Endothelial cell of umbilical vein (primary cell): ENCODE measurements at regions not wholly inside any gene's neighbourhood (a gene's known extent, or its start where the extent isn't known, plus 50 kb on each side); places are given as distances from the start of the nearest gene placed in this dataset.

ENCODE experiments used
- CTCF ChIP-seq, 2 donors: IDR thresholded peaks; 1 replicate in 1 of 2; 2 replicates in 1 of 2; pipeline ENCODE4 v1.5.1; 2011; ENCODE audit warnings: low read length in 2 of 2, mild to moderate bottlenecking in 2 of 2, moderate library complexity in 2 of 2, control low read depth in 1 of 2, inconsistent platforms in 1 of 2, low read depth in 1 of 2; ENCODE audit not compliant: insufficient read depth in 1 of 2; ENCODE audit errors: extremely low read depth in 1 of 2
- EZH2 ChIP-seq: IDR thresholded peaks from 2 replicates; pipeline ENCODE4 v1.6.1; 2012; ENCODE audit warnings: borderline replicate concordance, low read depth, mild to moderate bottlenecking, moderate library complexity, low read length, inconsistent platforms; ENCODE audit not compliant: severe bottlenecking
- FOS ChIP-seq: IDR thresholded peaks from 2 replicates; pipeline ENCODE4 v1.6.1; 2011; ENCODE audit warnings: mild to moderate bottlenecking, low read length, moderate library complexity, borderline replicate concordance; ENCODE audit not compliant: insufficient read depth
- GATA2 ChIP-seq: IDR thresholded peaks from 2 replicates; pipeline ENCODE4 v1.7.0; 2011; ENCODE audit warnings: low read depth, mild to moderate bottlenecking, moderate library complexity, mixed read lengths, low read length; ENCODE audit not compliant: insufficient read length, insufficient read depth
- JUN ChIP-seq: IDR thresholded peaks from 2 replicates; pipeline ENCODE4 v1.6.1; 2011; ENCODE audit warnings: borderline replicate concordance, low read depth; ENCODE audit not compliant: insufficient read length, insufficient read depth
- MAX ChIP-seq: IDR thresholded peaks from 2 replicates; pipeline ENCODE4 v1.6.1; 2011; ENCODE audit not compliant: insufficient read depth, insufficient read length
- MYC ChIP-seq: IDR thresholded peaks from one replicate; pipeline ENCODE4 v1.6.1; 2011; ENCODE audit warnings: mild to moderate bottlenecking, low read depth, low read length
- POLR2A ChIP-seq: IDR thresholded peaks from 2 replicates; pipeline ENCODE4 v1.6.1; 2012; ENCODE audit warnings: low read depth, mild to moderate bottlenecking, control low read depth, low read length
- POLR2AphosphoS5 ChIP-seq: IDR thresholded peaks from 2 replicates; pipeline ENCODE4 v1.6.1; 2012; ENCODE audit warnings: low read depth, mild to moderate bottlenecking, control low read depth, low read length, moderate library complexity; ENCODE audit not compliant: insufficient read depth

GRCh38 chr19:31911577-31911976 is 433.8 kb upstream of the ZNF507 start:
- TF ChIP-seq POLR2A (no peak), CTCF (IDR thresholded peaks at IDR 0.05; ENCODE audit: extremely low read depth in 1 of 2, insufficient read depth in 1 of 2, low read depth in 1 of 2, low read length in 2 of 2) (no peak), POLR2AphosphoS5 (no peak), FOS (no peak), GATA2 (no peak), MAX (no peak), EZH2 (no peak), JUN (no peak), MYC (no peak)
